C4-2B (cell line): ENCODE measurements at regions not wholly inside any gene's neighbourhood (a gene's known extent, or its start where the extent isn't known, plus 50 kb on each side); places are given as distances from the start of the nearest gene placed in this dataset.
"Not testable (repeated sequence)": the region's sequence is repeated elsewhere in the genome, so short reads cannot be mapped to it uniquely, and the experiment has no call there.

Source experiments
- H3K27ac ChIP-seq: fragments of 450-650 bp; 2 replicates; pipeline ENCODE4 v1.5.1; 2017
- ZFX ChIP-seq: fragments of 450-650 bp; IDR thresholded peaks from 2 replicates; pipeline ENCODE4 v1.6.1; 2017
- TF ChIP-seq, protein P1 (sequence below): fragments of 450-650 bp; conservative IDR thresholded peaks from 2 replicates; pipeline ENCODE4 v1.5.1; 2017; ENCODE audit warnings: mild to moderate bottlenecking

DNA sequence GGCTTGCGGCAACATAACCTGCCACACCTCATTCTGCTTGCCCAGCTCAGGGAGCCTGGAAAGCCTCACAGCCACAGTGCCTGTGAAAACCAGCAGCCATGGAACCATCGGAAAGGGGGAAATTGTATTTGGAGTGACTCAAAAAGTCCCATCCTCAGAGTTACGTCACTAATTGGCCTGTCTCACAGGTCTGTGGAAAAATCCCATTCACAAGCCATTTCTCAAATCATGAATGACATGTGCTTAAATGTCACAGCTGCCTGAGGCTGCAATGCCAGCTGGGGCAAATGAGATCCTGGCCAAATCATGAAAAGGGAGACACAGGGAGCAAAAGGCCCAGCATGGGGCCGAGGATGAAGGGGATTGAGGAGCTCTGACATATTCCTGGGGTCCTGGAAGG, 486.9 kb upstream of the RAB6C start:
- no peak overlapping the region for H3K27ac ChIP-seq

DNA sequence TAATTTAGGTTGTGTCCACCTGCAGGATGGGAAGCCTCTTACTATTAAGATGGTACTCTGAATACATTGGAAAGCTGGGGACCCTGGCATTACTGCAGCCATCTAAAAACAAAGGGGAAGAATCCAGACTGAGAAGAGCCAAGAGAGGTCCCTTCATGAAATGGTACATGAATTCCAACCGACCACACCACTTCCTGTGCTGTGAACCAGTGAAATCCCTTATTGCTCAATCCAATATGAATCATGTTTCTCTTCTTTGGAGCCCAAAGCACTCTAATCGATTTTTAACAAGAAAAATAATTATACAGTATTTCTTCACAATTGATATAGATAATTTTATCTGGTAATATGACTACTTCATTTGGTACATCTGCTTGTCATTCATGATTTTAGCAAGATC, 479.7 kb upstream of the RAB6C start:
- H3K27ac ChIP-seq, result no peak overlapping the region
- TF ChIP-seq, protein P1, sequence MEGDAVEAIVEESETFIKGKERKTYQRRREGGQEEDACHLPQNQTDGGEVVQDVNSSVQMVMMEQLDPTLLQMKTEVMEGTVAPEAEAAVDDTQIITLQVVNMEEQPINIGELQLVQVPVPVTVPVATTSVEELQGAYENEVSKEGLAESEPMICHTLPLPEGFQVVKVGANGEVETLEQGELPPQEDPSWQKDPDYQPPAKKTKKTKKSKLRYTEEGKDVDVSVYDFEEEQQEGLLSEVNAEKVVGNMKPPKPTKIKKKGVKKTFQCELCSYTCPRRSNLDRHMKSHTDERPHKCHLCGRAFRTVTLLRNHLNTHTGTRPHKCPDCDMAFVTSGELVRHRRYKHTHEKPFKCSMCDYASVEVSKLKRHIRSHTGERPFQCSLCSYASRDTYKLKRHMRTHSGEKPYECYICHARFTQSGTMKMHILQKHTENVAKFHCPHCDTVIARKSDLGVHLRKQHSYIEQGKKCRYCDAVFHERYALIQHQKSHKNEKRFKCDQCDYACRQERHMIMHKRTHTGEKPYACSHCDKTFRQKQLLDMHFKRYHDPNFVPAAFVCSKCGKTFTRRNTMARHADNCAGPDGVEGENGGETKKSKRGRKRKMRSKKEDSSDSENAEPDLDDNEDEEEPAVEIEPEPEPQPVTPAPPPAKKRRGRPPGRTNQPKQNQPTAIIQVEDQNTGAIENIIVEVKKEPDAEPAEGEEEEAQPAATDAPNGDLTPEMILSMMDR, result no peak
- TF ChIP-seq ZFX, result no peak

More for the DNA sequence above, 486.9 kb upstream of the RAB6C start:
- TF ChIP-seq ZFX, result no peak
- TF ChIP-seq, protein P1, result no peak

DNA sequence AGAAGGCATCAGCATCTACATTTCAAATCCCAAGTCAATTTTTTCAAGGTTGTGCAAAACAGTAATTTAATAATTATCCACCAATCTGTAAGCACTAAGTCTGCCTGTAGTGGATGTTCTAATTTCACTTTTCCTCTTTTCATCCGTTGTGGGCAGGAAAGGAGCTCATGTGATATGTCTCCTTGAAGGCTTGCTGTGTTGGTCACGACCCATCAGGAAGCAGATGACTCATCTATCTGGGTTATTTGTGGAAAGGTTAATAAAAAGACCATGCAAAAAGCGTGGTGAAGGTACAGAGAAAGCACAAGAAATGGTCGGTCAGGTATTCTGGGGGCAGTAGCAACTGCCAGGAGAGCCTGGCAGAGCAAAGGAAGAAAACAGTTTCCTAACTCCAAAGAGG, 476.7 kb upstream of the RAB6C start:
- no peak overlapping the region for H3K27ac ChIP-seq
- TF ChIP-seq ZFX, result no peak
- TF ChIP-seq, protein P1, result no peak

DNA sequence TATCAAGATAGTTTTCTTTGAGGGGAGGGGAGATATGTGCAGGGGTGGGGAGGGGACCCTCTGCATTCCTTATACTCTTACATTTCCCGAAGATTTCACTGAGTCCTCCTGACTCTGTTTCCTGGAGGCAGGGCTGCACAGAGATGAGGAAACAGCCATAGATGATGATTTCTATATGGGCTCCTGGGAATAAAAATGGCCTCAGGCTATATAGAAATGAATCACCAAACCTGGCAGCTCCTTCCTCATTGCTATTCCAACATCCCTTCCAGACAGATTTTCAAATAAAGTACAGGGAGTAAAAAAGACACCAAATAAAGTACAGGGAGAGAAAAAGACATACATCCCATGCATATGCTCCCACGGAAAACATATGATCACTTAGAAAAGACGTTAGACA, 474.8 kb upstream of the RAB6C start:
- no peak overlapping the region for H3K27ac ChIP-seq
- TF ChIP-seq ZFX, result no peak
- TF ChIP-seq, protein P1, result no peak

DNA sequence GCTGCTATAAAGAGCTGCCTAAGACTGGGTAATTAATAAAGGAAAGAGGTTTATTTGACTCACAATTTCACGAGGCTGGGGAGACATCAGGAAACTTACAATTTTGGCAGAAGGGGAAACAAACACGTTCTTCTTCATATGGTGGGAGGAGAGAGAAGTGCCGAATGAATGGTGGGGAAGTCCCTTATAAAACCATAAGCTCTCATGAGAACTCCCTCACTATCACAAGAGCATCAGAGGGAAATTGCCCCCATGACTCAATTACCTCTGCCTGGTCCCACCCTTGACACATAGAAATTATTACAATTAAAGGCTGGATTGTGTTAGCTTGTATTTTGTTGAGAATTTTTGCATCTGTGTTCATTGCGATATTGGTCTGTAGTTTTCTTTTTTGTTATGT, 460.5 kb upstream of the RAB6C start:
- TF ChIP-seq, protein P1, result no peak
- TF ChIP-seq ZFX, result no peak
- no peak overlapping the region for H3K27ac ChIP-seq

DNA sequence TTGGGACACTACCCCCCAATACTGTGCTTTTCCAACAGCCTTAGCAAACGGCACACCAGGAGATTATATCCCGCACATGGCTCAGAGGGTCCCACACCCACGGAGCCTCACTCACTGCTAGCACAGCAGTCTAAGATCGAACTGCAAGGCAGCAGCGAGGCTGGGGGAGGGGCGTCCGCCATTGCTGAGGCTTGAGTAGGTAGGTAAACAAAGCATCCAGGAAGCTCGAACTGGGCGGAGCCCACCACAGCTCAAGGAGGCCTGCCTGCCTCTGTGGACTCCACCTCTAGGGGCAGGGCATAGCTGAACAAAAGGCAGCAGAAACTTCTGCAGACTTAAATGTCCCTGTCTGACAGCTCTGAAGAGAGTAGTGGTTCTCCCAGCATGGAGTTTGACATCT, 447.3 kb upstream of the RAB6C start:
- H3K27ac ChIP-seq, result not testable (repeated sequence)

DNA sequence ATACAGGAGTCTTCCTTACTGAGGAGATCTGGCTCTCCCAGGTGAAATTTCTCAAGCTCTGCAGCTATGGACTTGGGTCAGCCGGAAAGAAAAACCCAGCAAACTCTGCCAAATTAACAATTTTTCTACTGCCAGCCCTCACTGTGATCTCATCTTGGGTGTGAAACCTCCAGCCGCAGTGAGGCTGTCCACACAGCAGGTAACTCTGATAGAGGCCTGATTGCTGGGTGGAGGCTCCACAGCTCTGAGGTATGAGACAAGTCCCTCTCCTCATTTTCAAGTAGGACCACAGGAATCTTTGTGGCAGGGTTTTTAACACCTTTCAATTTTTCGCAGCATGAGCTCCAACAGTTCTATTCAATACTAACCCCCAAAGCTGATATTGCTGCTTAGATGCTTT, 430.6 kb upstream of the RAB6C start:
- TF ChIP-seq, protein P1, result no peak
- no peak overlapping the region for H3K27ac ChIP-seq

DNA sequence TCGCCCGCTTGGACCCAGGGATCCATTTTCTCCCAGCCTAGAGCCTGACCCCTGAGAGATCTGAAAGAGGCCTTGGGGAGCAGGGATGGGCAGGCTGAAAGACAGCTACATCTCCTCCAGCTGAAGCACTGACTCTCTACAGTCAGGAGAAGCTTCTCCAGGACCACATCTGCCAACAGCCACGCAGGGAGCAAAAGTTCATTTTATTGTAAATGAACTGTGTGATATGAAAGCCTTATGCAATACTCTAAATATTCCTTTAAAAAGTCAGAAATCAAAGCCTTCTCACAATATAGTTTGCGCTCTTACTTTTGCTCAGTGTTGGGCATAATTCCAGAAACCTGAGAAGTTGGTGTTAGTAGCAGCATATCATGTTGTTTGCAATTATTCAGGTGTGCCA, 428.9 kb upstream of the RAB6C start:
- no peak for TF ChIP-seq ZFX
- TF ChIP-seq, protein P1, result no peak
- no peak overlapping the region for H3K27ac ChIP-seq
